ENCODE measurements at regions not wholly inside any gene's neighbourhood (a gene's known extent, or its start where the extent isn't known, plus 50 kb on each side); places are given as distances from the start of the nearest gene placed in this dataset.

DNA sequence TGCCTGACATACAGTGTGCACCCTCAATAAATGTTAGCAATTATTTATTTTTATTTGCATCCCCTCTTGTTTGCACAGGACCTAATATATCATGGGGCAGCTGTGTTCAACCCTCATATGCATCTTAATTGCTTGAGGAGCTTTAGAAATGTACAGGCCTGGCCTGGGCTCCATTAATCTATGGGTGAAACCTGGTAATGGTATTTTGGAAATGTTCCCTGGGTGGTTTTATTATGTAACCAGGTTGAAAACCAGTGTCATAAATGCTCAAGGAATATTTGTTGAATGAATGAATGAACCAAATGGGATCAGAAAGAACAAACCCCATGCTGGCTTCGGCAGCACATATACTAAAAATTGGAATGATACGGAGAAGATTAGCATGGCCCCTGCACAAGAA, 84.0 kb upstream of the PICALM start:
- TF ChIP-seq CTCF (IDR thresholded peaks at IDR 0.05) = no peak
- TF ChIP-seq POLR2A (IDR thresholded peaks at IDR 0.05) = no peak

Measured in transverse colon (tissue), 3 donors.